MM.1S (cell line): ENCODE measurements at regions not wholly inside any gene's neighbourhood (a gene's known extent, or its start where the extent isn't known, plus 50 kb on each side); places are given as distances from the start of the nearest gene placed in this dataset.

Experiments used
- DNase-seq: peaks from one replicate; pipeline ENCODE4 v3.0.0-alpha.2; 2015
- H2AFZ ChIP-seq: fragments of 300-600 bp; sonication (generic); 2 replicates; pipeline ENCODE4 v1.6.0; 2016; ENCODE audit warnings: antibody characterized with exemption, low read length
- H3F3A ChIP-seq: fragments of 300-600 bp; sonication (generic); 2 replicates; pipeline ENCODE4 v1.6.1; 2016; ENCODE audit warnings: mild to moderate bottlenecking, antibody characterized with exemption, low read length, moderate library complexity, mixed read lengths; ENCODE audit not compliant: insufficient read depth
- H3K27ac ChIP-seq: fragments of 300-600 bp; sonication (generic); 2 replicates; pipeline ENCODE4 v1.5.1; 2016; ENCODE audit warnings: mild to moderate bottlenecking, low read length
- H3K27me3 ChIP-seq: fragments of 300-600 bp; sonication (generic); replicated peaks from 2 replicates; pipeline ENCODE4 v1.6.0; 2016; ENCODE audit warnings: low read length; ENCODE audit not compliant: insufficient read depth
- H3K36me3 ChIP-seq: fragments of 300-600 bp; sonication (generic); replicated peaks from 2 replicates; pipeline ENCODE4 v1.6.1; 2016; ENCODE audit warnings: mild to moderate bottlenecking, low read length, mixed read lengths; ENCODE audit not compliant: insufficient read depth
- H3K4me1 ChIP-seq: fragments of 300-600 bp; sonication (generic); 2 replicates; pipeline ENCODE4 v1.6.1; 2016; ENCODE audit warnings: low read length, mixed read lengths
- H3K4me2 ChIP-seq: fragments of 300-600 bp; sonication (generic); 2 replicates; pipeline ENCODE4 v1.6.0; 2016; ENCODE audit warnings: low read depth, low read length
- H3K4me3 ChIP-seq: fragments of 300-600 bp; sonication (generic); 2 replicates; pipeline ENCODE4 v1.5.1; 2016; ENCODE audit warnings: low read length, mixed read lengths
- H3K79me2 ChIP-seq: fragments of 300-600 bp; sonication (generic); 2 replicates; pipeline ENCODE4 v1.6.1; 2016; ENCODE audit warnings: mixed run types, low read length, mixed read lengths
- H3K9ac ChIP-seq: fragments of 300-600 bp; sonication (generic); 2 replicates; pipeline ENCODE4 v1.6.1; 2016; ENCODE audit warnings: low read length, mixed read lengths
- H3K9me2 ChIP-seq: fragments of 300-600 bp; sonication (generic); replicated peaks from 2 replicates; pipeline ENCODE4 v1.6.1; 2016; ENCODE audit warnings: mild to moderate bottlenecking, low read length, mixed read lengths; ENCODE audit not compliant: insufficient read depth
- H3K9me3 ChIP-seq: fragments of 300-600 bp; sonication (generic); replicated peaks from 2 replicates; pipeline ENCODE4 v1.6.1; 2016; ENCODE audit warnings: mild to moderate bottlenecking, low read length, mixed read lengths; ENCODE audit not compliant: insufficient read depth
- H4K20me1 ChIP-seq: fragments of 300-600 bp; sonication (generic); 2 replicates; pipeline ENCODE4 v1.6.1; 2016; ENCODE audit warnings: mild to moderate bottlenecking, low read length, moderate library complexity, mixed read lengths; ENCODE audit not compliant: insufficient read depth
- CTCF ChIP-seq: fragments of 300-600 bp; sonication (generic); IDR thresholded peaks from 2 replicates; pipeline ENCODE4 v1.5.1; 2016; ENCODE audit warnings: antibody characterized with exemption, low read length, mixed read lengths
- EZH2 ChIP-seq: fragments of 300-600 bp; sonication (generic); optimal IDR thresholded peaks from 2 replicates; pipeline ENCODE3; 2017; ENCODE audit warnings: low read depth, mild to moderate bottlenecking, antibody characterized with exemption, low read length, mixed read lengths
- EZH2phosphoT487 ChIP-seq: fragments of 300-600 bp; sonication (generic); IDR thresholded peaks from 2 replicates; pipeline ENCODE4 v1.6.1; 2018; ENCODE audit warnings: antibody characterized with exemption, low read length

GRCh38 chr9:36772449-36773403, 200.0 kb downstream of the MELK start:
- Histone ChIP-seq H3K9me2 (no peaks in the 10 kb centered on the region), H3K4me1 (no peaks in the 10 kb centered on the region), H3K36me3 (no peaks in the 10 kb centered on the region), H3K4me2 (no peak overlapping the region), H3F3A (no peaks in the 10 kb centered on the region), H3K4me3 (no peak overlapping the region), H3K27me3 (peaks cover 82% of the 10 kb centered on the region), H3K9ac (no peak overlapping the region), H2AFZ (no peak overlapping the region), H4K20me1 (no peaks in the 10 kb centered on the region), H3K27ac (no peak overlapping the region), H3K9me3 (no peaks in the 10 kb centered on the region), H3K79me2 (no peaks in the 10 kb centered on the region)
- no peak for TF ChIP-seq CTCF
- no peak for TF ChIP-seq EZH2phosphoT487
- no peak for TF ChIP-seq EZH2
- peak; percentile 13 for DNase-seq

- no peaks in the 10 kb centered on the region for H3F3A ChIP-seq
- TF ChIP-seq EZH2phosphoT487, result no peak
- no peak for TF ChIP-seq EZH2
- TF ChIP-seq CTCF, result no peak
- no peaks in the 10 kb centered on the region for H3K9me3 ChIP-seq
- H3K27me3 ChIP-seq, result peaks cover 76% of the 10 kb centered on the region
- no peak overlapping the region for H3K4me2 ChIP-seq
- no peaks in the 10 kb centered on the region for H3K9me2 ChIP-seq
- no peaks in the 10 kb centered on the region for H3K79me2 ChIP-seq
- H2AFZ ChIP-seq, result no peak overlapping the region
- no peaks in the 10 kb centered on the region for H3K4me1 ChIP-seq
- no peaks in the 10 kb centered on the region for H3K36me3 ChIP-seq
- DNase-seq, result no peak
- H3K4me3 ChIP-seq, result no peak overlapping the region
- H4K20me1 ChIP-seq, result no peaks in the 10 kb centered on the region
- H3K9ac ChIP-seq, result no peak overlapping the region
- H3K27ac ChIP-seq, result no peak overlapping the region
Observed at GRCh38 chr9:36778682-36779081, 206.0 kb downstream of the MELK start.

- Histone ChIP-seq H3K4me3 (no peak overlapping the region), H3F3A (no peaks in the 10 kb centered on the region), H3K36me3 (no peaks in the 10 kb centered on the region), H3K9me3 (no peaks in the 10 kb centered on the region), H3K27ac (no peak overlapping the region), H3K4me1 (no peaks in the 10 kb centered on the region), H3K4me2 (no peak overlapping the region), H2AFZ (no peak overlapping the region), H4K20me1 (no peaks in the 10 kb centered on the region), H3K9me2 (no peaks in the 10 kb centered on the region), H3K27me3 (peaks cover 85% of the 10 kb centered on the region), H3K79me2 (no peaks in the 10 kb centered on the region), H3K9ac (no peak overlapping the region)
- TF ChIP-seq CTCF (no peak), EZH2phosphoT487 (no peak), EZH2 (no peak)
- no peak for DNase-seq
Observed at GRCh38 chr9:36779582-36779981, 206.9 kb downstream of the MELK start.
